Lower leg skin (tissue), 3 donors: ENCODE measurements at regions not wholly inside any gene's neighbourhood (a gene's known extent, or its start where the extent isn't known, plus 50 kb on each side); places are given as distances from the start of the nearest gene placed in this dataset.

Experiments used
- CTCF ChIP-seq, 3 donors: fragments of 450-650 bp; IDR thresholded peaks; one replicate each; pipeline ENCODE4 v1.5.1; 2016; ENCODE audit warnings: antibody characterized with exemption in 3 of 3, mild to moderate bottlenecking in 3 of 3, moderate library complexity in 2 of 3
- POLR2A ChIP-seq, 2 donors: fragments of 450-650 bp; IDR thresholded peaks; one replicate each; pipeline ENCODE4 v1.6.1; 2016 to 2017; ENCODE audit warnings: antibody characterized with exemption in 2 of 2, mild to moderate bottlenecking in 1 of 2, moderate library complexity in 1 of 2

GRCh38 chr12:128137140-128137539 lies 129.8 kb upstream of the TMEM132C start:
- TF ChIP-seq CTCF (IDR thresholded peaks at IDR 0.05): no peak
- no peak for TF ChIP-seq POLR2A (IDR thresholded peaks at IDR 0.05)
